Adrenal gland (tissue), 5 donors: ENCODE measurements at regions not wholly inside any gene's neighbourhood (a gene's known extent, or its start where the extent isn't known, plus 50 kb on each side); places are given as distances from the start of the nearest gene placed in this dataset.

Source experiments
- CTCF ChIP-seq, 6 experiments: fragments of 450-650 bp in 4 of 6; fragments of 200-600 bp in 2 of 6; sonication (generic) in 1 of 6; IDR thresholded peaks; 1 replicate in 5 of 6; 2 replicates in 1 of 6; pipeline versions ENCODE4 v1.5.1 to v1.8.0; 2016 to 2021; ENCODE audit warnings: antibody characterized with exemption in 6 of 6, mild to moderate bottlenecking in 2 of 6, moderate library complexity in 1 of 6
- POLR2A ChIP-seq, 2 donors: fragments of 450-650 bp; IDR thresholded peaks; one replicate each; pipeline ENCODE4 v1.6.1; 2017; ENCODE audit warnings: antibody characterized with exemption in 2 of 2, mild to moderate bottlenecking in 2 of 2, moderate library complexity in 1 of 2
- donor health status: DM: no; HTN: no; CAD: no.

GRCh38 chr9:573691-574410, 267.6 kb upstream of the DMRT1 start:
- TF ChIP-seq CTCF (IDR thresholded peaks at IDR 0.05) (no peak), POLR2A (IDR thresholded peaks at IDR 0.05) (no peak)
